PFSK-1 (cell line): ENCODE measurements at regions not wholly inside any gene's neighbourhood (a gene's known extent, or its start where the extent isn't known, plus 50 kb on each side); places are given as distances from the start of the nearest gene placed in this dataset.

Source experiments
- FOXP2 ChIP-seq: optimal IDR thresholded peaks from 2 replicates; pipeline ENCODE3; 2011; ENCODE audit warnings: borderline replicate concordance, control low read depth, inconsistent platforms; ENCODE audit not compliant: insufficient read depth; ENCODE audit errors: extremely low read length, extremely low read depth
- POLR2AphosphoS5 ChIP-seq: IDR thresholded peaks from 2 replicates; pipeline ENCODE4 v1.6.1; 2012; ENCODE audit warnings: low read depth, mild to moderate bottlenecking, control low read depth, low read length, moderate library complexity
- REST ChIP-seq, 2 experiments: IDR thresholded peaks; 2 replicates each; pipeline versions ENCODE4 v1.6.1 to v1.8.0; 2011 to 2012; ENCODE audit warnings: low read depth in 2 of 2, low read length in 2 of 2, control low read depth in 1 of 2, inconsistent platforms in 1 of 2, mild to moderate bottlenecking in 1 of 2, moderate library complexity in 1 of 2; ENCODE audit not compliant: insufficient read depth in 1 of 2
- SIN3A ChIP-seq: IDR thresholded peaks from 2 replicates; pipeline ENCODE4 v1.6.1; 2012; ENCODE audit warnings: mild to moderate bottlenecking, low read length, moderate library complexity, borderline replicate concordance; ENCODE audit not compliant: insufficient read depth
- TAF1 ChIP-seq: IDR thresholded peaks from 2 replicates; pipeline ENCODE4 v1.6.1; 2012; ENCODE audit warnings: low read length, control low read depth, borderline replicate concordance; ENCODE audit not compliant: insufficient read depth

- no peak for TF ChIP-seq FOXP2
- TF ChIP-seq POLR2AphosphoS5: no peak
- no peak for TF ChIP-seq REST (IDR thresholded peaks at IDR 0.05; ENCODE audit: insufficient read depth in 1 of 2, low read depth in 2 of 2, low read length in 2 of 2)
These were observed 210.3 kb downstream of the GPAM start for GRCh38 chr10:111973306-111973705.

- no peak for TF ChIP-seq POLR2AphosphoS5
- no peak for TF ChIP-seq SIN3A
- no peak for TF ChIP-seq FOXP2
- TF ChIP-seq REST (IDR thresholded peaks at IDR 0.05; ENCODE audit: insufficient read depth in 1 of 2, low read depth in 2 of 2, low read length in 2 of 2): no peak
- no peak for TF ChIP-seq TAF1
These were observed 209.7 kb downstream of the GPAM start for GRCh38 chr10:111973826-111974225.

GRCh38 chr10:111974325-111974724, 209.2 kb downstream of the GPAM start:
- TF ChIP-seq FOXP2 (no peak), SIN3A (no peak), REST (IDR thresholded peaks at IDR 0.05; ENCODE audit: insufficient read depth in 1 of 2, low read depth in 2 of 2, low read length in 2 of 2) (no peak), TAF1 (no peak), POLR2AphosphoS5 (no peak)

- no peak for TF ChIP-seq SIN3A
- no peak for TF ChIP-seq TAF1
- no peak for TF ChIP-seq FOXP2
- TF ChIP-seq REST (IDR thresholded peaks at IDR 0.05; ENCODE audit: insufficient read depth in 1 of 2, low read depth in 2 of 2, low read length in 2 of 2): no peak
- TF ChIP-seq POLR2AphosphoS5: no peak
These were observed 207.0 kb downstream of the GPAM start for GRCh38 chr10:111976557-111976956.

GRCh38 chr10:111984057-111984456, 199.5 kb downstream of the GPAM start:
- TF ChIP-seq REST (IDR thresholded peaks at IDR 0.05; ENCODE audit: insufficient read depth in 1 of 2, low read depth in 2 of 2, low read length in 2 of 2) (no peak), FOXP2 (no peak), TAF1 (no peak), SIN3A (no peak), POLR2AphosphoS5 (no peak)
